Esophagus squamous epithelium (tissue), 5 donors: ENCODE measurements at regions not wholly inside any gene's neighbourhood (a gene's known extent, or its start where the extent isn't known, plus 50 kb on each side); places are given as distances from the start of the nearest gene placed in this dataset.

ENCODE experiments used
- DNase-seq: peaks from one replicate; lab custom pipeline; 2025; lab: John Stamatoyannopoulos, UW
- H3K27ac ChIP-seq, 4 donors: fragments of 200-600 bp; sonication (generic); one replicate each; pipeline ENCODE4 v1.5.1; 2016 to 2019; ENCODE audit warnings: mild to moderate bottlenecking in 1 of 4
- H3K27me3 ChIP-seq, 4 donors: fragments of 200-600 bp; sonication (generic); 1 replicate in 3 of 4; 2 replicates in 1 of 4; pipeline versions ENCODE4 v1.5.1 to v1.6.0; 2017 to 2021; ENCODE audit warnings: antibody characterized with exemption in 1 of 4
- H3K36me3 ChIP-seq, 3 donors: fragments of 200-600 bp; sonication (generic); one replicate each; pipeline ENCODE4 v1.5.1; 2016 to 2019
- H3K4me1 ChIP-seq, 3 donors: fragments of 200-600 bp; sonication (generic); one replicate each; pipeline ENCODE4 v1.5.1; 2017 to 2019
- H3K4me3 ChIP-seq, 4 donors: fragments of 200-600 bp; sonication (generic); 1 replicate in 3 of 4; 2 replicates in 1 of 4; pipeline ENCODE4 v1.5.1; 2016 to 2019; ENCODE audit warnings: mild to moderate bottlenecking in 2 of 4, moderate library complexity in 1 of 4
- H3K9me3 ChIP-seq, 3 donors: fragments of 200-600 bp; sonication (generic); one replicate each; pipeline ENCODE4 v1.5.1; 2016 to 2019
- POLR2A ChIP-seq, 4 donors: fragments of 450-650 bp; IDR thresholded peaks; one replicate each; pipeline ENCODE4 v1.6.1; 2017; ENCODE audit warnings: antibody characterized with exemption in 4 of 4, mild to moderate bottlenecking in 4 of 4, moderate library complexity in 3 of 4
- WGBS, 2 donors: methylation state at CpG; one replicate each; pipeline ENCODE4 v1.1.5; 2018; 5-methylcytosine and 5-hydroxymethylcytosine counted together
- intact Hi-C: fragments of 100-400 bp; cut with DNase I; formaldehyde crosslinking; loops from one replicate; pipeline ENCODE4 v1.15.0; 2022
- TF ChIP-seq, protein P1 (sequence below), 6 experiments: fragments of 450-650 bp in 4 of 6; fragments of 200-600 bp in 2 of 6; sonication (generic) in 2 of 6; IDR thresholded peaks; one replicate each; pipeline ENCODE4 v1.5.1; 2016 to 2019; ENCODE audit warnings: antibody characterized with exemption in 6 of 6, mild to moderate bottlenecking in 4 of 6, moderate library complexity in 4 of 6
- donor health status: DM: yes; HTN: yes; CAD: no.

DNA sequence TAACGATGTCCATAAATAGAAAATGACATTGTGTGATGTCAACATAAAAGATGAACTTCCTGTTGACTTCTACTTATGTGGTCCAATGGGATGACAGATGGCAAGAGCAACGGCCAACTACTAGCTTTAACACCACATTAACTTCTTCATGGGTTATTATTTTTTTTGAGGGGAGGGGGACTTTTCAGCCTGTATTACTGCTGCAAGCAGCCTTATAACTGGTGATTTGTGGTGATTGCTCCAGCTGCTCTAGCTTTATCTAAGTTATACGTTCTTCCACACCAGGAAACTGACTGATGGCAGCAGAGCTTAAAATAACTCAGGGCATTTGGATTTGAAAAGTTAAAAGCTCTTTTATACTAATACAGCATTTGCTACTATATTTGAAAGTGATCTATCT, 228.8 kb upstream of the B3GALT2 start:
- Histone ChIP-seq H3K36me3 (no peaks in the 10 kb centered on the region), H3K27ac (no peak overlapping the region), H3K4me3 (no peak overlapping the region), H3K9me3 (no peaks in the 10 kb centered on the region), H3K4me1 (peaks cover 0 to 17% (median 4%) of the 10 kb centered on the region in 3 donors), H3K27me3 (no peaks in the 10 kb centered on the region)
- intact Hi-C loops, result loop anchor here (10.0 kb wide), 1 partner anchor 190 kb away; no protein-coding TSS in a partner anchor
- WGBS, 2 donors, result 68 to 71% methylated on average over 3 of the region's 3 CpGs
- no peak for DNase-seq
- TF ChIP-seq, protein P1, sequence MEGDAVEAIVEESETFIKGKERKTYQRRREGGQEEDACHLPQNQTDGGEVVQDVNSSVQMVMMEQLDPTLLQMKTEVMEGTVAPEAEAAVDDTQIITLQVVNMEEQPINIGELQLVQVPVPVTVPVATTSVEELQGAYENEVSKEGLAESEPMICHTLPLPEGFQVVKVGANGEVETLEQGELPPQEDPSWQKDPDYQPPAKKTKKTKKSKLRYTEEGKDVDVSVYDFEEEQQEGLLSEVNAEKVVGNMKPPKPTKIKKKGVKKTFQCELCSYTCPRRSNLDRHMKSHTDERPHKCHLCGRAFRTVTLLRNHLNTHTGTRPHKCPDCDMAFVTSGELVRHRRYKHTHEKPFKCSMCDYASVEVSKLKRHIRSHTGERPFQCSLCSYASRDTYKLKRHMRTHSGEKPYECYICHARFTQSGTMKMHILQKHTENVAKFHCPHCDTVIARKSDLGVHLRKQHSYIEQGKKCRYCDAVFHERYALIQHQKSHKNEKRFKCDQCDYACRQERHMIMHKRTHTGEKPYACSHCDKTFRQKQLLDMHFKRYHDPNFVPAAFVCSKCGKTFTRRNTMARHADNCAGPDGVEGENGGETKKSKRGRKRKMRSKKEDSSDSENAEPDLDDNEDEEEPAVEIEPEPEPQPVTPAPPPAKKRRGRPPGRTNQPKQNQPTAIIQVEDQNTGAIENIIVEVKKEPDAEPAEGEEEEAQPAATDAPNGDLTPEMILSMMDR (IDR thresholded peaks at IDR 0.05), result no peak
- no peak for TF ChIP-seq POLR2A (IDR thresholded peaks at IDR 0.05)

- Histone ChIP-seq H3K9me3 (no peaks in the 10 kb centered on the region), H3K27me3 (no peaks in the 10 kb centered on the region), H3K27ac (no peak overlapping the region), H3K4me3 (no peak overlapping the region), H3K4me1 (peaks cover 0 to 20% (median 4%) of the 10 kb centered on the region in 3 donors), H3K36me3 (no peaks in the 10 kb centered on the region)
- intact Hi-C loops, result loop anchor here (10.0 kb wide), 1 partner anchor 191 kb away; no protein-coding TSS in a partner anchor
- TF ChIP-seq, protein P1 (IDR thresholded peaks at IDR 0.05), result no peak
- no peak for TF ChIP-seq POLR2A (IDR thresholded peaks at IDR 0.05)
- WGBS, 2 donors, result 97 to 100% methylated on average over 3 of the region's 3 CpGs
- DNase-seq, result no peak
Observed at GRCh38 chr1:193413376-193413775, 227.0 kb upstream of the B3GALT2 start.

DNA sequence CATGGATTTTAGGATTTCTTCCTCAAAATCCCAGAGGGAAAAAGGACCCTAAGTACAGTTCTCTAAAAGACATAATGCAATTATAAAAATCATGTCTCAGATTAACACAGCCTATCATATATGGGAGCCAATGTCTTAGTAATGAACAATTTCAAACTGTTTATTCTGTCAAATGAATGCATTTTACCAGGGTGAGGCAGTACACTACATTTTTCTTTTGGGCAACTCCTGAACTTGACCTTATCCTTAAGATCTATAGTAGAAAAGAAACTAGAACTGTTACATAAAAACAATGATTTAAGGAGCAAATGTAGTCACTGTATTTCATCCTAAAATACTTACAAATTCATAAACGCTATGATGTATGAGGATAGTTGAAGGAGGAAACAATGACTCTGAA, 226.3 kb upstream of the B3GALT2 start:
- DNase-seq, result no peak
- 86 to 96% methylated on average over 1 of the region's 1 CpG for WGBS, 2 donors
- no peak for TF ChIP-seq POLR2A (IDR thresholded peaks at IDR 0.05)
- TF ChIP-seq, protein P1 (IDR thresholded peaks at IDR 0.05), result no peak
- no peaks in the 10 kb centered on the region for H3K36me3 ChIP-seq
- H3K4me3 ChIP-seq, result no peak overlapping the region
- peaks cover 0 to 14% (median 0%) of the 10 kb centered on the region in 3 donors for H3K4me1 ChIP-seq
- intact Hi-C loops, result loop anchor here (10.0 kb wide), 1 partner anchor 192 kb away; no protein-coding TSS in a partner anchor
- H3K27ac ChIP-seq, result no peak overlapping the region
- H3K9me3 ChIP-seq, result no peaks in the 10 kb centered on the region
- no peaks in the 10 kb centered on the region for H3K27me3 ChIP-seq

GRCh38 chr1:193411714-193412113, 225.3 kb upstream of the B3GALT2 start:
- intact Hi-C loops, result loop anchor here (10.0 kb wide), 1 partner anchor 193 kb away; no protein-coding TSS in a partner anchor
- Histone ChIP-seq H3K4me3 (no peak overlapping the region), H3K27me3 (no peaks in the 10 kb centered on the region), H3K4me1 (peaks cover 0 to 15% (median 0%) of the 10 kb centered on the region in 3 donors), H3K9me3 (no peaks in the 10 kb centered on the region), H3K27ac (no peak overlapping the region), H3K36me3 (no peaks in the 10 kb centered on the region)
- WGBS, 2 donors, result 56 to 72% methylated on average over 5 of the region's 5 CpGs
- TF ChIP-seq, protein P1 (IDR thresholded peaks at IDR 0.05), result no peak
- TF ChIP-seq POLR2A (IDR thresholded peaks at IDR 0.05), result no peak
- no peak for DNase-seq

GRCh38 chr1:193411215-193411614, 224.8 kb upstream of the B3GALT2 start:
- no peak overlapping the region for H3K27ac ChIP-seq
- no peaks in the 10 kb centered on the region for H3K36me3 ChIP-seq
- peaks cover 0 to 19% (median 0%) of the 10 kb centered on the region in 3 donors for H3K4me1 ChIP-seq
- DNase-seq, result no peak
- TF ChIP-seq, protein P1 (IDR thresholded peaks at IDR 0.05), result no peak
- no peak for TF ChIP-seq POLR2A (IDR thresholded peaks at IDR 0.05)
- H3K4me3 ChIP-seq, result no peak overlapping the region
- 73 to 79% methylated on average over 2 of the region's 2 CpGs for WGBS, 2 donors
- H3K9me3 ChIP-seq, result no peaks in the 10 kb centered on the region
- intact Hi-C loops, result loop anchor here (10.0 kb wide), 1 partner anchor 194 kb away; no protein-coding TSS in a partner anchor
- H3K27me3 ChIP-seq, result no peaks in the 10 kb centered on the region
